NCI-H1694 (cell line): ENCODE measurements at regions not wholly inside any gene's neighbourhood (a gene's known extent, or its start where the extent isn't known, plus 50 kb on each side); places are given as distances from the start of the nearest gene placed in this dataset.
"Not testable (repeated sequence)": the region's sequence is repeated elsewhere in the genome, so short reads cannot be mapped to it uniquely, and the experiment has no call there.

Experiments used
- DNase-seq: peaks from one replicate; lab custom pipeline; 2025; lab: John Stamatoyannopoulos, UW

- DNase-seq: no peak
These were observed 209.3 kb downstream of the TDRD15 start for GRCh38 chr2:21332993-21333625.

GRCh38 chr2:21333684-21334083 is 209.9 kb downstream of the TDRD15 start:
- no peak for DNase-seq

GRCh38 chr2:21346984-21347383 is 223.2 kb downstream of the TDRD15 start:
- DNase-seq: no peak

- DNase-seq: no peak
These were observed 230.3 kb downstream of the TDRD15 start for GRCh38 chr2:21353879-21354679.

- no peak for DNase-seq
These were observed 232.5 kb downstream of the TDRD15 start for GRCh38 chr2:21356086-21356856.

- no peak for DNase-seq
These were observed 233.1 kb downstream of the TDRD15 start for GRCh38 chr2:21356857-21357255.

- DNase-seq: no peak
These were observed 235.2 kb downstream of the TDRD15 start for GRCh38 chr2:21358976-21359375.

GRCh38 chr2:21361384-21361783 is 237.6 kb downstream of the TDRD15 start:
- no peak for DNase-seq

GRCh38 chr2:21361957-21362486 is 238.3 kb downstream of the TDRD15 start:
- DNase-seq: no peak

GRCh38 chr2:21363364-21363763 is 239.6 kb downstream of the TDRD15 start:
- DNase-seq: no peak

- DNase-seq: no peak
These were observed 243.7 kb downstream of the TDRD15 start for GRCh38 chr2:21367421-21367820.

GRCh38 chr2:21369787-21370186 is 246.0 kb downstream of the TDRD15 start:
- no peak for DNase-seq

- DNase-seq: no peak
These were observed 247.8 kb downstream of the TDRD15 start for GRCh38 chr2:21371499-21372003.

- peak; percentile 36 for DNase-seq
These were observed 248.9 kb downstream of the TDRD15 start for GRCh38 chr2:21372654-21373053.

- no peak for DNase-seq
These were observed 253.1 kb downstream of the TDRD15 start for GRCh38 chr2:21376864-21377263.

GRCh38 chr2:21379140-21379539 is 255.4 kb downstream of the TDRD15 start:
- DNase-seq: no peak

GRCh38 chr2:21379668-21380067 is 255.9 kb downstream of the TDRD15 start:
- not testable (repeated sequence) for DNase-seq

- peak; percentile 77 for DNase-seq
These were observed 257.7 kb downstream of the TDRD15 start for GRCh38 chr2:21381421-21381820.

GRCh38 chr2:21382701-21383520 is 259.1 kb downstream of the TDRD15 start:
- no peak for DNase-seq

GRCh38 chr2:21386666-21387065 is 262.9 kb downstream of the TDRD15 start:
- no peak for DNase-seq

GRCh38 chr2:21392649-21393048 is 268.9 kb downstream of the TDRD15 start:
- no peak for DNase-seq
